Calu3 (cell line): ENCODE measurements at regions not wholly inside any gene's neighbourhood (a gene's known extent, or its start where the extent isn't known, plus 50 kb on each side); places are given as distances from the start of the nearest gene placed in this dataset.

Source experiments
- BruUV-seq: library from RNA; stranded (reverse); fragments of 400-500 nt; replicated peaks from 2 replicates; lab custom pipeline; 2021; lab: Mats Ljungman, UMichigan
- CTCF ChIA-PET: fragments of 300-600 bp; sonication (Branson Sonifier 250); formaldehyde crosslinking; loops from one replicate; lab custom pipeline; 2022; ENCODE audit warnings: antibody characterized with exemption; lab: Charles Lee
- DNase-seq: peaks from one replicate; pipeline ENCODE4 v3.0.0; 2022
- H3K27ac Mint-ChIP-seq: one replicate; pipeline ENCODE4 v1.8.0; 2022; ENCODE audit warnings: mixed read lengths; ENCODE audit not compliant: unreplicated experiment
- H3K27me3 Mint-ChIP-seq: one replicate; pipeline ENCODE4 v1.8.0; 2022; ENCODE audit warnings: mixed read lengths; ENCODE audit not compliant: unreplicated experiment
- H3K36me3 Mint-ChIP-seq: one replicate; pipeline ENCODE4 v1.8.0; 2022; ENCODE audit warnings: mild to moderate bottlenecking, moderate library complexity, mixed read lengths; ENCODE audit not compliant: insufficient read depth, unreplicated experiment
- H3K4me1 Mint-ChIP-seq: one replicate; pipeline ENCODE4 v1.8.0; 2022; ENCODE audit warnings: mild to moderate bottlenecking, low read depth, mixed read lengths; ENCODE audit not compliant: unreplicated experiment
- H3K4me3 Mint-ChIP-seq: one replicate; pipeline ENCODE4 v1.8.0; 2022; ENCODE audit warnings: mild to moderate bottlenecking, low read depth, moderate library complexity, mixed read lengths; ENCODE audit not compliant: unreplicated experiment
- H3K9me3 Mint-ChIP-seq: one replicate; pipeline ENCODE4 v1.8.0; 2022; ENCODE audit warnings: low read depth, mixed read lengths; ENCODE audit not compliant: unreplicated experiment
- intact Hi-C: fragments of 100-400 bp; cut with micrococcal nuclease; formaldehyde crosslinking; loops from one replicate; pipeline ENCODE4 v1.10.0; 2022; ENCODE audit not compliant: unreplicated experiment
- TF ChIP-seq, protein P1 (sequence below): fragments of 200-600 bp; IDR thresholded peaks from one replicate; pipeline ENCODE4 v1.8.0; 2022; ENCODE audit warnings: antibody characterized with exemption; ENCODE audit not compliant: unreplicated experiment

DNA sequence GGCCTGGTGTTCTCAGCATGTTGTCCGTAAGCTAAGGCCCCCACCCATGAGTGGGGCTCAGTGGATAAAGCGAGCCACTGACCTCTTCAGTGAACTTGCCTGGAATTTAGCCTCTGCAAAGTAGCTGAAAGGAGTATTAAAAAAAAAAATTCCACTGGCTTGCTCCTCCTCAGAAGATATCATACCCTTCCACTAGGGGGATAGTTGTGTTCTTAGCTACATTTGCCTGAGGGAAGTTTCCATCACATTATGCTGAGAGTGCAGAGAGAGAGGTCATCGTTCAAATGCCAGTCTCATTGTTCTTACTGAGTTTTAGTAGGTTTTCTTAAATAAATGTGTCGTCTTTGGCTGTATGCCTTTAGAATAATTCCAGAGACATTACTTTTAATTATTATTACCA, 879.7 kb downstream of the JRKL start:
- CTCF ChIA-PET, result no interaction called here
- no peaks in the 10 kb centered on the region for H3K4me1 Mint-ChIP-seq
- TF ChIP-seq, protein P1, sequence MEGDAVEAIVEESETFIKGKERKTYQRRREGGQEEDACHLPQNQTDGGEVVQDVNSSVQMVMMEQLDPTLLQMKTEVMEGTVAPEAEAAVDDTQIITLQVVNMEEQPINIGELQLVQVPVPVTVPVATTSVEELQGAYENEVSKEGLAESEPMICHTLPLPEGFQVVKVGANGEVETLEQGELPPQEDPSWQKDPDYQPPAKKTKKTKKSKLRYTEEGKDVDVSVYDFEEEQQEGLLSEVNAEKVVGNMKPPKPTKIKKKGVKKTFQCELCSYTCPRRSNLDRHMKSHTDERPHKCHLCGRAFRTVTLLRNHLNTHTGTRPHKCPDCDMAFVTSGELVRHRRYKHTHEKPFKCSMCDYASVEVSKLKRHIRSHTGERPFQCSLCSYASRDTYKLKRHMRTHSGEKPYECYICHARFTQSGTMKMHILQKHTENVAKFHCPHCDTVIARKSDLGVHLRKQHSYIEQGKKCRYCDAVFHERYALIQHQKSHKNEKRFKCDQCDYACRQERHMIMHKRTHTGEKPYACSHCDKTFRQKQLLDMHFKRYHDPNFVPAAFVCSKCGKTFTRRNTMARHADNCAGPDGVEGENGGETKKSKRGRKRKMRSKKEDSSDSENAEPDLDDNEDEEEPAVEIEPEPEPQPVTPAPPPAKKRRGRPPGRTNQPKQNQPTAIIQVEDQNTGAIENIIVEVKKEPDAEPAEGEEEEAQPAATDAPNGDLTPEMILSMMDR, result no peak
- no peaks in the 10 kb centered on the region for H3K27me3 Mint-ChIP-seq
- DNase-seq, result no peak
- H3K36me3 Mint-ChIP-seq, result no peaks in the 10 kb centered on the region
- intact Hi-C loops, result no loop called here
- peaks cover 15% of the 10 kb centered on the region for H3K9me3 Mint-ChIP-seq
- H3K27ac Mint-ChIP-seq, result no peak overlapping the region
- BruUV-seq, result no TSS peak
- no peak overlapping the region for H3K4me3 Mint-ChIP-seq

DNA sequence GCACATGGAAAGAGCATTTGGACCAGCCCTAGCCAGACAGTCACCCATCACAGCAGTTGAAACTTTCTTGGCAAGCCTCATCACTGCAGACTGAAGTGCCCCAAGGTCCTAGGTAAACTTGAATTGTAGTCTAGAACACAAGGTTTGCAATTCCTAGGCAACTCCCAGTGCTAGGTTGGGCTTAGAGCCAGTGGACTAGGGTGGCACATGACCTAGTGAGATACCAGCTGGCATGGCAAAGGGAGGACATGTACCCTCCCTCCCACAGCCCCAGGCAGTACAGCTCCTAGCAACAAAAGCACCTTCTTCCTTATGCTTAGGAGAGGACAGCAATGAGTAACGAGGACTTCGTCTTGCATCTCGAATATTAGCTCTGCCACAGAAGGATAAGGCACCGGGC, 889.5 kb downstream of the JRKL start:
- TF ChIP-seq, protein P1, result no peak
- no peak overlapping the region for H3K4me3 Mint-ChIP-seq
- intact Hi-C loops, result no loop called here
- H3K4me1 Mint-ChIP-seq, result no peaks in the 10 kb centered on the region
- CTCF ChIA-PET, result no interaction called here
- peaks cover 14% of the 10 kb centered on the region for H3K9me3 Mint-ChIP-seq
- no peaks in the 10 kb centered on the region for H3K27me3 Mint-ChIP-seq
- H3K36me3 Mint-ChIP-seq, result no peaks in the 10 kb centered on the region
- no TSS peak for BruUV-seq
- H3K27ac Mint-ChIP-seq, result no peak overlapping the region
- DNase-seq, result no peak

DNA sequence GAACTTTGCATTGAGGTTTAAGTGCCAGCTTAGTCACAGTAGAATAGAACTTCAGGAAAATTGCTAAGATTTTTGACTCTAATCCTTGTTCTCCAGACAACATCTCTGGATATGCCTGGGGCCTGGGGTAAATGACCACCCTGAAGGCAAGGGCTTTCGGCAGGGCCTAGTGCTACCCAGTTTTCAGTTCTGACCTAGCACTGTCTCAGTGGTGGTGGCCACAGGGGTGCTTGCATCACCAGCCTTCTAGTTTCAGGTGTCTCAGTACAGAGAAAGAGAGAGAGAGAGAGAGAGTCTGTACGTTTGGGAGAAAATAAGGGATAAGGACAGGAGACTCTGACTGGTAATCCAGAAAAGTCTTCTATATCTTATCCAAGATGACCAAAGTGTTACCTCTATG, 890.5 kb downstream of the JRKL start:
- no peaks in the 10 kb centered on the region for H3K36me3 Mint-ChIP-seq
- no peaks in the 10 kb centered on the region for H3K27me3 Mint-ChIP-seq
- BruUV-seq, result no TSS peak
- no peaks in the 10 kb centered on the region for H3K4me1 Mint-ChIP-seq
- TF ChIP-seq, protein P1, result no peak
- H3K27ac Mint-ChIP-seq, result no peak overlapping the region
- CTCF ChIA-PET, result no interaction called here
- intact Hi-C loops, result no loop called here
- peaks cover 11% of the 10 kb centered on the region for H3K9me3 Mint-ChIP-seq
- no peak for DNase-seq
- no peak overlapping the region for H3K4me3 Mint-ChIP-seq

DNA sequence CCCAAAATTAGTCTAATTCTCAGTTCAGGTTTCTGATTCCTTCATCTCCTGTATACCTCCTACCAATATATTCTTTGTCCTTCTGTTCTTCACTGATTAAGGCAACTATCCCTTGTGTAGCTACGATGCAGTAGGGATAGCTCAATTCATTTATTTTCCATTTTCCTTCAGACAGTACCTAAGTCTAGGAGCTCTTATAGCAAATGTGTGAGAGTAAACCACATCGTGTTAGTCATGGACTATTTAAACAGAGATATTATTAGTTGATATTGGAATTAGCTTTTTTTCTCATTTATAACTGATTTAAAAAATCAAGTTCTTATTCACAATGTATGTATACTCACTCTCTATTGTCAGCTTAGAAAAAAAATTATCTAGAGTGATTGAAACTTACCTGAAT, 900.0 kb downstream of the JRKL start:
- CTCF ChIA-PET, result no interaction called here
- TF ChIP-seq, protein P1, result no peak
- Mint-ChIP-seq H3K4me3 (no peak overlapping the region), H3K27me3 (no peaks in the 10 kb centered on the region), H3K4me1 (no peaks in the 10 kb centered on the region), H3K36me3 (no peaks in the 10 kb centered on the region), H3K27ac (no peak overlapping the region), H3K9me3 (peaks cover 4% of the 10 kb centered on the region)
- intact Hi-C loops, result no loop called here
- BruUV-seq, result no TSS peak
- DNase-seq, result no peak
